Calu3 (cell line): ENCODE measurements at regions not wholly inside any gene's neighbourhood (a gene's known extent, or its start where the extent isn't known, plus 50 kb on each side); places are given as distances from the start of the nearest gene placed in this dataset.

Experiments used
- BruUV-seq: library from RNA; stranded (reverse); fragments of 400-500 nt; replicated peaks from 2 replicates; lab custom pipeline; 2021; lab: Mats Ljungman, UMichigan
- CTCF ChIA-PET: fragments of 300-600 bp; sonication (Branson Sonifier 250); formaldehyde crosslinking; loops from one replicate; lab custom pipeline; 2022; ENCODE audit warnings: antibody characterized with exemption; lab: Charles Lee
- DNase-seq: peaks from one replicate; pipeline ENCODE4 v3.0.0; 2022
- H3K27ac Mint-ChIP-seq: one replicate; pipeline ENCODE4 v1.8.0; 2022; ENCODE audit warnings: mixed read lengths; ENCODE audit not compliant: unreplicated experiment
- H3K27me3 Mint-ChIP-seq: one replicate; pipeline ENCODE4 v1.8.0; 2022; ENCODE audit warnings: mixed read lengths; ENCODE audit not compliant: unreplicated experiment
- H3K36me3 Mint-ChIP-seq: one replicate; pipeline ENCODE4 v1.8.0; 2022; ENCODE audit warnings: mild to moderate bottlenecking, moderate library complexity, mixed read lengths; ENCODE audit not compliant: insufficient read depth, unreplicated experiment
- H3K4me1 Mint-ChIP-seq: one replicate; pipeline ENCODE4 v1.8.0; 2022; ENCODE audit warnings: mild to moderate bottlenecking, low read depth, mixed read lengths; ENCODE audit not compliant: unreplicated experiment
- H3K4me3 Mint-ChIP-seq: one replicate; pipeline ENCODE4 v1.8.0; 2022; ENCODE audit warnings: mild to moderate bottlenecking, low read depth, moderate library complexity, mixed read lengths; ENCODE audit not compliant: unreplicated experiment
- H3K9me3 Mint-ChIP-seq: one replicate; pipeline ENCODE4 v1.8.0; 2022; ENCODE audit warnings: low read depth, mixed read lengths; ENCODE audit not compliant: unreplicated experiment
- intact Hi-C: fragments of 100-400 bp; cut with micrococcal nuclease; formaldehyde crosslinking; loops from one replicate; pipeline ENCODE4 v1.10.0; 2022; ENCODE audit not compliant: unreplicated experiment
- TF ChIP-seq, protein P1 (sequence below): fragments of 200-600 bp; IDR thresholded peaks from one replicate; pipeline ENCODE4 v1.8.0; 2022; ENCODE audit warnings: antibody characterized with exemption; ENCODE audit not compliant: unreplicated experiment

DNA sequence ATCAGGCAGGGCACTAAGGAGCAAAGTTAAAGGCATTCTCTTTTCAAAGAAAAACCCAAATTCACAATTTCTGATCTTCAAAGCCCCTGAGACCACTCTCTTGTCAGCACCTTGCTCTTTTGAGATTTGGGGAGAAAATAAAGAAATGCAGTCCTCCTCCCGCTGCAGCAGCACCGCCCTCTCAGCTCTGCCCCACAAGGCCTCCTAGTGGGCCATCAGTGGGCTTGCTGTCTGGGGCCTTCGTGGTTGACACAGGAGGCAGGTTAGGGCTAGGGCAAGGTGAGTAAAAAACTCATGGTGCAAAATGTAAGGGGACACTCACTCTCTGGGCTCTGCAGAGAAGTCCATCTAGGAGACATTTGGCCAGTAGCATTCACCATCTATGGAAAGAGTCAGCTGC, 67.4 kb upstream of the CTTNBP2NL start:
- intact Hi-C loops: no loop called here
- TF ChIP-seq, protein P1, sequence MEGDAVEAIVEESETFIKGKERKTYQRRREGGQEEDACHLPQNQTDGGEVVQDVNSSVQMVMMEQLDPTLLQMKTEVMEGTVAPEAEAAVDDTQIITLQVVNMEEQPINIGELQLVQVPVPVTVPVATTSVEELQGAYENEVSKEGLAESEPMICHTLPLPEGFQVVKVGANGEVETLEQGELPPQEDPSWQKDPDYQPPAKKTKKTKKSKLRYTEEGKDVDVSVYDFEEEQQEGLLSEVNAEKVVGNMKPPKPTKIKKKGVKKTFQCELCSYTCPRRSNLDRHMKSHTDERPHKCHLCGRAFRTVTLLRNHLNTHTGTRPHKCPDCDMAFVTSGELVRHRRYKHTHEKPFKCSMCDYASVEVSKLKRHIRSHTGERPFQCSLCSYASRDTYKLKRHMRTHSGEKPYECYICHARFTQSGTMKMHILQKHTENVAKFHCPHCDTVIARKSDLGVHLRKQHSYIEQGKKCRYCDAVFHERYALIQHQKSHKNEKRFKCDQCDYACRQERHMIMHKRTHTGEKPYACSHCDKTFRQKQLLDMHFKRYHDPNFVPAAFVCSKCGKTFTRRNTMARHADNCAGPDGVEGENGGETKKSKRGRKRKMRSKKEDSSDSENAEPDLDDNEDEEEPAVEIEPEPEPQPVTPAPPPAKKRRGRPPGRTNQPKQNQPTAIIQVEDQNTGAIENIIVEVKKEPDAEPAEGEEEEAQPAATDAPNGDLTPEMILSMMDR: no peak
- peaks cover 84% of the 10 kb centered on the region for H3K27me3 Mint-ChIP-seq
- CTCF ChIA-PET: no interaction called here
- H3K4me1 Mint-ChIP-seq: no peaks in the 10 kb centered on the region
- H3K36me3 Mint-ChIP-seq: no peaks in the 10 kb centered on the region
- no peak for DNase-seq
- BruUV-seq: no TSS peak
- no peak overlapping the region for H3K4me3 Mint-ChIP-seq
- no peak overlapping the region for H3K27ac Mint-ChIP-seq
- no peaks in the 10 kb centered on the region for H3K9me3 Mint-ChIP-seq

DNA sequence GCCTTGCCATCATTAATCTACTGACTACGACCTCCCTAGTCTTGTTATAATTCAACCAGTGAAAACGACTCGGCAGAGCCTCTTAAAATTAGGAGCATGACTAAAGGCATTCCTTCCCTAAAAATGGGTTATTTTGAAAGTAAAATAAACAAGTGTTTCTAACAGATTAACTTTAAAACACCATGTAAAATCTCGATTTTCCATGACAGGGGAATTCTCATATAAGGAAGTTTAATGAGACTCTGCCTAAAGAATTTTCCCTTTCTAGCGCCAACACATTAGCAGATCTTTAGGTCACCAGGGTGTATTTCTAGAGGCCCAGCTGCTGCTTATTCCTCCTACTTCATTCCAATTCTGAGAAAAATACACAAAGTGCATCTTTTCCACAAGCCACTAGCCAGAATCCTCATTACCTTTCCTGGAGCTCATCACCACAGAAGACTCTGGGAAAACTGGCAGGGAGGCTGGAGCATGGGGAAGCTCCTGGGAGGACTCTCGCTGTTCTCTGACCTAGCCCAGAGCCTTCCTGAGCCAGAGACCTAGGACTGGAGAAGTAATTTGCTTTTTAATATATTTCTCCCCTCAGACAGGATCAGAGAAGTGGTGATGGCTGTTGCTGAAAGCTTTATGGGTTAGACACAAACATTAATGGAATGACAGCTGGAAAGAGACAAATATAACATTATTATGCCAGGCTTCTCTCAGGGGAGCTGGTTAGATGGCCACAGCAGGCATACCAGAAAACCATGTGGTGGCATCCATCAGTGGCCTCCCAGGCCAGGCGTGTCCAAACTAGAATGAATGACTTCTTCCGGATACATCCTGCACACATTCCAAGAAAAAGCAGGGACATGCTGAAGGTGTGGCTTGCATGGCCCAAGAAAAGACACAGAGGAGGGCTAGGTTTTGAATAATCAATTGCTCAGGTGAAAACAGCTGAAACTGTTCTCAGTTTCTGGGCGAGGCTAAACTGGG, 63.6 kb upstream of the CTTNBP2NL start:
- TF ChIP-seq, protein P1: no peak
- Mint-ChIP-seq H3K4me3 (no peak overlapping the region), H3K27ac (no peak overlapping the region), H3K4me1 (no peaks in the 10 kb centered on the region), H3K27me3 (peaks cover 92% of the 10 kb centered on the region), H3K36me3 (no peaks in the 10 kb centered on the region), H3K9me3 (no peaks in the 10 kb centered on the region)
- no peak for DNase-seq
- intact Hi-C loops: no loop called here
- BruUV-seq: no TSS peak
- CTCF ChIA-PET: interaction anchor here (0.7 kb wide), 2 partner anchors 19 to 563 kb away, joined by 4 to 9 read pairs; no protein-coding TSS in a partner anchor

DNA sequence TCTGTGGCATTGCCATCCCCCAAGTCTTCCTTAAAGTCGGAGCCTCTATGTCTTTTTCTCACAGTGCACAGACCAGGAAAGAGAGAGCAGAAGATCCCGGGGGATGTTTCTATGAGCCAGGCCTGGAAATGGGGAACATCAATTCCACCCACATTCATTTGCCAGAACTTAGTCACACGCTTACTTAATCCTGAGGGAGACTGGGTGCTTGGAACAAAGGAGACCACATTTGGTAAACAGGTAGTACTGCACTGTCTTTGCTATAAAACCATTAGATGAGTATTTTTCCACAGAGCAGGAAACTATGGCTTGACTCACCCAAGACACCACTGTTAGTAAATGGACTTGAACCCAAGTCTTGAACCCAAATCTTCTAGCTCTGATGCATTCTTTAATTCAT, 60.7 kb upstream of the CTTNBP2NL start:
- no TSS peak for BruUV-seq
- no peak overlapping the region for H3K27ac Mint-ChIP-seq
- peaks cover 3% of the 10 kb centered on the region for H3K9me3 Mint-ChIP-seq
- H3K27me3 Mint-ChIP-seq: peaks cover 91% of the 10 kb centered on the region
- CTCF ChIA-PET: no interaction called here
- intact Hi-C loops: no loop called here
- TF ChIP-seq, protein P1: no peak
- no peaks in the 10 kb centered on the region for H3K36me3 Mint-ChIP-seq
- no peak for DNase-seq
- H3K4me1 Mint-ChIP-seq: no peaks in the 10 kb centered on the region
- H3K4me3 Mint-ChIP-seq: no peak overlapping the region

DNA sequence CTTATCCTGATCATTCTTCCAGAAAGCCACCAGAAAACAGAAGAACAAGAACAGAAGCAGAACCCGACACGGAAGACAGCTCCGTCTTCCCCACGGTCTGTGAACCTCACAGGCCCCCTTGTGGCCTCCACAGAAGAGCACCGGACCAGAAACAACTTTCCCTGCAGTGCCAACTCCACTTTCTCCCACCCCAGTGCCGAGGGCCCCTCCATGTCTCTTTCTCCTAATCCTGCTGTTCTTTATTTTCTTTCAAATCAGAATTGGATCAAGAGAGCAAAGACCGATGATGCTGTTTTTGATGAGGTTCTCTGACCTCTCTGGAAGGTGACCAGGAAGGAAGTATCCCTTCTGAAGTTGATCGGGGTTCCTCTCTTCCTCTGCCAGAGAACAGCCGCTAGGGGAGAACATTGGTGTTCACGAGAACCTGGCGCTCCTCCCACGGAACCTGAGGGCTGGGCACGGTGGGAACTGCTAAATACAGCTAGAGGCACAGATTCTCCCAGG, 58.9 kb upstream of the CTTNBP2NL start:
- peak; percentile 17 for DNase-seq
- intact Hi-C loops: no loop called here
- CTCF ChIA-PET: interaction anchor here (0.7 kb wide), 1 partner anchor 306 kb away, joined by 3 read pairs; no protein-coding TSS in a partner anchor
- Mint-ChIP-seq H3K36me3 (no peaks in the 10 kb centered on the region), H3K9me3 (peaks cover 3% of the 10 kb centered on the region), H3K27ac (no peak overlapping the region), H3K27me3 (peaks cover 89% of the 10 kb centered on the region), H3K4me3 (no peak overlapping the region), H3K4me1 (no peaks in the 10 kb centered on the region)
- TF ChIP-seq, protein P1: peak; percentile 46
- no TSS peak for BruUV-seq
